Mammary epithelial cell (primary cell): ENCODE measurements at regions not wholly inside any gene's neighbourhood (a gene's known extent, or its start where the extent isn't known, plus 50 kb on each side); places are given as distances from the start of the nearest gene placed in this dataset.

Experiments
- EZH2 ChIP-seq: IDR thresholded peaks from 2 replicates; pipeline ENCODE4 v1.6.1; 2012; ENCODE audit warnings: low read length, inconsistent platforms, borderline replicate concordance
- TF ChIP-seq, protein P1 (sequence below), 2 donors: IDR thresholded peaks in 1 of 2; conservative IDR thresholded peaks in 1 of 2; 2 replicates each; pipeline ENCODE4 v1.5.1; 2011 to 2012; ENCODE audit warnings: inconsistent platforms in 2 of 2, low read length in 2 of 2, mild to moderate bottlenecking in 2 of 2, control low read depth in 1 of 2, low read depth in 1 of 2; ENCODE audit not compliant: insufficient read depth in 1 of 2; ENCODE audit errors: extremely low read depth in 1 of 2

DNA sequence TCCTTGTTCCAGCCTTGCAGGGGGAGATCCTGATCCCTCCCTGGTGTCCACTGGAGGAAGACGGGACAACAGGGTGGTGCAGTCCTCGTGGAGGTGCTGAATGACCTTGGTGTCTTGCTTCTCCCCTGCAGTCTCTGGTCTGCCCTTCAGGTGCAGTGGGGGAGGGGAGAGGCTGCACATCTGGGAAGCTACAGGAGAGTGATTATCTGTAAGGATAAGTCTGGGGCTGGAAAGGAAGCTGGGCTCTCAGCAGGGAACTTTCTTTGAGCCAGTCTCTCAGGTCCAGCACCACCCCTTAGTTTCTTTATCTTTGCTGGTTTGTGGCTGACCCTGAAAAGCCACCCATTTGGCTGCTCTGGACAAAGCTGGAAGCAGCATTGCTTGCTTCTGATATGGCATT lies 275.6 kb downstream of the CCSER2 start:
- TF ChIP-seq EZH2, result no peak
- TF ChIP-seq, protein P1, sequence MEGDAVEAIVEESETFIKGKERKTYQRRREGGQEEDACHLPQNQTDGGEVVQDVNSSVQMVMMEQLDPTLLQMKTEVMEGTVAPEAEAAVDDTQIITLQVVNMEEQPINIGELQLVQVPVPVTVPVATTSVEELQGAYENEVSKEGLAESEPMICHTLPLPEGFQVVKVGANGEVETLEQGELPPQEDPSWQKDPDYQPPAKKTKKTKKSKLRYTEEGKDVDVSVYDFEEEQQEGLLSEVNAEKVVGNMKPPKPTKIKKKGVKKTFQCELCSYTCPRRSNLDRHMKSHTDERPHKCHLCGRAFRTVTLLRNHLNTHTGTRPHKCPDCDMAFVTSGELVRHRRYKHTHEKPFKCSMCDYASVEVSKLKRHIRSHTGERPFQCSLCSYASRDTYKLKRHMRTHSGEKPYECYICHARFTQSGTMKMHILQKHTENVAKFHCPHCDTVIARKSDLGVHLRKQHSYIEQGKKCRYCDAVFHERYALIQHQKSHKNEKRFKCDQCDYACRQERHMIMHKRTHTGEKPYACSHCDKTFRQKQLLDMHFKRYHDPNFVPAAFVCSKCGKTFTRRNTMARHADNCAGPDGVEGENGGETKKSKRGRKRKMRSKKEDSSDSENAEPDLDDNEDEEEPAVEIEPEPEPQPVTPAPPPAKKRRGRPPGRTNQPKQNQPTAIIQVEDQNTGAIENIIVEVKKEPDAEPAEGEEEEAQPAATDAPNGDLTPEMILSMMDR (conservative IDR thresholded peaks at IDR 0.05 in 1 of 2, IDR thresholded peaks at IDR 0.05 in 1 of 2; ENCODE audit: extremely low read depth in 1 of 2, insufficient read depth in 1 of 2, low read depth in 1 of 2, low read length in 2 of 2), result no peak
